GM12872 (cell line): ENCODE measurements at regions not wholly inside any gene's neighbourhood (a gene's known extent, or its start where the extent isn't known, plus 50 kb on each side); places are given as distances from the start of the nearest gene placed in this dataset.

Source experiments
- CTCF ChIP-seq: IDR thresholded peaks from 3 replicates; pipeline ENCODE4 v1.5.1; 2011; ENCODE audit warnings: low read depth, mild to moderate bottlenecking, low read length, moderate library complexity; ENCODE audit not compliant: insufficient read depth

DNA sequence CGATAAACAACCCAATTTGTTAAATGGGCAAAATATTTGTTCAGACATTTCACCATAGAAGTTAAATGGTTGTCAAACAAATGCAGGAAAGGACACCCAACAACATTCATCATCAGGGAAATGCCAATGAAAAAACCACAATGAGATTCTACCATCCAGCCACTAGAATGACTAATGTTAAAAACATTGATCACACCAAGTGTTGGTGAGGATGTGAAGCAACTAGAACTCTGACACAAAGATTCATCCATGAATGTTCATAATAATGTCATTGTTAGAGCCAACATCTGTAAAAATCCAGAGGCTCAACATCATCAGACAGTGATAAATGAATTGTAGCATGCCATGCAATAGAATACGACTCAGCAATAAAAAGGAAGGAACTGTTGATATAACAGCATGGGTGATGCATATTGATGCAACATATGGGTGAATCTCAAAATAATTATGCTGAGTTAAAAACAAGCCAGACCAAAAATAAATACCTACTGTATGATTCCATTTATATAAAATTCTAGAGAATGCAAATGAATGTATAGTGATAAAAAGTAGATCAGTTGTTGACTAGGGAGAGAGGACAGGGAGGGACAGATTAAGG, 55.9 kb upstream of the UNC5A start:
- no peak for TF ChIP-seq CTCF
